Panc1 (cell line): ENCODE measurements at regions not wholly inside any gene's neighbourhood (a gene's known extent, or its start where the extent isn't known, plus 50 kb on each side); places are given as distances from the start of the nearest gene placed in this dataset.

Experiments used
- POLR2AphosphoS5 ChIP-seq: IDR thresholded peaks from 2 replicates; pipeline ENCODE4 v1.6.1; 2012; ENCODE audit warnings: mild to moderate bottlenecking, low read depth, low read length, moderate library complexity
- SIN3A ChIP-seq: IDR thresholded peaks from 2 replicates; pipeline ENCODE4 v1.6.1; 2012; ENCODE audit warnings: low read depth, mild to moderate bottlenecking, low read length, moderate library complexity, borderline replicate concordance; ENCODE audit not compliant: insufficient read depth
- TCF7L2 ChIP-seq: IDR thresholded peaks from 2 replicates; pipeline ENCODE4 v1.6.1; 2011; ENCODE audit warnings: mild to moderate bottlenecking, low read depth, low read length, inconsistent platforms
- TF ChIP-seq, protein P1 (sequence below): fragments of 450-650 bp; IDR thresholded peaks from 2 replicates; pipeline ENCODE4 v1.5.1; 2017; ENCODE audit warnings: mild to moderate bottlenecking
- TF ChIP-seq, protein P2 (sequence below), 2 experiments: IDR thresholded peaks; 2 replicates each; pipeline ENCODE4 v1.6.1; 2011 to 2012; ENCODE audit warnings: low read depth in 2 of 2, control low read depth in 1 of 2, low read length in 1 of 2, mild to moderate bottlenecking in 1 of 2, moderate library complexity in 1 of 2; ENCODE audit not compliant: insufficient read depth in 1 of 2

DNA sequence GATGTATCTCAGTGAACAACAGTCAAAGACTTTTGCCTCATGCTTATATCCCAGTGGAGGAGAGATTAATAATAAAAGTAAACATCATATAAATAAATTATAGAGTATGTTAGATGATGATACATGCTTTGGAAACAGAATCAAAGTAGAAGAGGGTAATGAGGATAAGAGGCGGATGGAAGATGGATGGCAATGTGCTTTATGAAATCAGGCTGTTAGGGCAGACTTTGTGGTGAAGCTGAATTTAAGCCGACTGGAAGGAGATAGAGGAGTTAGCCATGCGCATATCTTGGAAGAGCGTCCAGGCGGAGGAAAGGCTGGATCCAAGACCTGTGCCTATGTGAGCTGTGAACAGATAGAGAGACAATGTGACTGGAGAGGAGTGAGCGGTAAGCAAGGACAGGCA is 74.9 kb upstream of the GUCY1A1 start:
- TF ChIP-seq, protein P1, sequence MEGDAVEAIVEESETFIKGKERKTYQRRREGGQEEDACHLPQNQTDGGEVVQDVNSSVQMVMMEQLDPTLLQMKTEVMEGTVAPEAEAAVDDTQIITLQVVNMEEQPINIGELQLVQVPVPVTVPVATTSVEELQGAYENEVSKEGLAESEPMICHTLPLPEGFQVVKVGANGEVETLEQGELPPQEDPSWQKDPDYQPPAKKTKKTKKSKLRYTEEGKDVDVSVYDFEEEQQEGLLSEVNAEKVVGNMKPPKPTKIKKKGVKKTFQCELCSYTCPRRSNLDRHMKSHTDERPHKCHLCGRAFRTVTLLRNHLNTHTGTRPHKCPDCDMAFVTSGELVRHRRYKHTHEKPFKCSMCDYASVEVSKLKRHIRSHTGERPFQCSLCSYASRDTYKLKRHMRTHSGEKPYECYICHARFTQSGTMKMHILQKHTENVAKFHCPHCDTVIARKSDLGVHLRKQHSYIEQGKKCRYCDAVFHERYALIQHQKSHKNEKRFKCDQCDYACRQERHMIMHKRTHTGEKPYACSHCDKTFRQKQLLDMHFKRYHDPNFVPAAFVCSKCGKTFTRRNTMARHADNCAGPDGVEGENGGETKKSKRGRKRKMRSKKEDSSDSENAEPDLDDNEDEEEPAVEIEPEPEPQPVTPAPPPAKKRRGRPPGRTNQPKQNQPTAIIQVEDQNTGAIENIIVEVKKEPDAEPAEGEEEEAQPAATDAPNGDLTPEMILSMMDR = no peak
- TF ChIP-seq POLR2AphosphoS5 = no peak
- TF ChIP-seq TCF7L2 = no peak
- TF ChIP-seq, protein P2, sequence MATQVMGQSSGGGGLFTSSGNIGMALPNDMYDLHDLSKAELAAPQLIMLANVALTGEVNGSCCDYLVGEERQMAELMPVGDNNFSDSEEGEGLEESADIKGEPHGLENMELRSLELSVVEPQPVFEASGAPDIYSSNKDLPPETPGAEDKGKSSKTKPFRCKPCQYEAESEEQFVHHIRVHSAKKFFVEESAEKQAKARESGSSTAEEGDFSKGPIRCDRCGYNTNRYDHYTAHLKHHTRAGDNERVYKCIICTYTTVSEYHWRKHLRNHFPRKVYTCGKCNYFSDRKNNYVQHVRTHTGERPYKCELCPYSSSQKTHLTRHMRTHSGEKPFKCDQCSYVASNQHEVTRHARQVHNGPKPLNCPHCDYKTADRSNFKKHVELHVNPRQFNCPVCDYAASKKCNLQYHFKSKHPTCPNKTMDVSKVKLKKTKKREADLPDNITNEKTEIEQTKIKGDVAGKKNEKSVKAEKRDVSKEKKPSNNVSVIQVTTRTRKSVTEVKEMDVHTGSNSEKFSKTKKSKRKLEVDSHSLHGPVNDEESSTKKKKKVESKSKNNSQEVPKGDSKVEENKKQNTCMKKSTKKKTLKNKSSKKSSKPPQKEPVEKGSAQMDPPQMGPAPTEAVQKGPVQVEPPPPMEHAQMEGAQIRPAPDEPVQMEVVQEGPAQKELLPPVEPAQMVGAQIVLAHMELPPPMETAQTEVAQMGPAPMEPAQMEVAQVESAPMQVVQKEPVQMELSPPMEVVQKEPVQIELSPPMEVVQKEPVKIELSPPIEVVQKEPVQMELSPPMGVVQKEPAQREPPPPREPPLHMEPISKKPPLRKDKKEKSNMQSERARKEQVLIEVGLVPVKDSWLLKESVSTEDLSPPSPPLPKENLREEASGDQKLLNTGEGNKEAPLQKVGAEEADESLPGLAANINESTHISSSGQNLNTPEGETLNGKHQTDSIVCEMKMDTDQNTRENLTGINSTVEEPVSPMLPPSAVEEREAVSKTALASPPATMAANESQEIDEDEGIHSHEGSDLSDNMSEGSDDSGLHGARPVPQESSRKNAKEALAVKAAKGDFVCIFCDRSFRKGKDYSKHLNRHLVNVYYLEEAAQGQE (IDR thresholded peaks at IDR 0.05; ENCODE audit: insufficient read depth in 1 of 2, low read depth in 2 of 2, low read length in 1 of 2) = no peak
- no peak for TF ChIP-seq SIN3A
